ENCODE measurements at regions not wholly inside any gene's neighbourhood (a gene's known extent, or its start where the extent isn't known, plus 50 kb on each side); places are given as distances from the start of the nearest gene placed in this dataset.

DNA sequence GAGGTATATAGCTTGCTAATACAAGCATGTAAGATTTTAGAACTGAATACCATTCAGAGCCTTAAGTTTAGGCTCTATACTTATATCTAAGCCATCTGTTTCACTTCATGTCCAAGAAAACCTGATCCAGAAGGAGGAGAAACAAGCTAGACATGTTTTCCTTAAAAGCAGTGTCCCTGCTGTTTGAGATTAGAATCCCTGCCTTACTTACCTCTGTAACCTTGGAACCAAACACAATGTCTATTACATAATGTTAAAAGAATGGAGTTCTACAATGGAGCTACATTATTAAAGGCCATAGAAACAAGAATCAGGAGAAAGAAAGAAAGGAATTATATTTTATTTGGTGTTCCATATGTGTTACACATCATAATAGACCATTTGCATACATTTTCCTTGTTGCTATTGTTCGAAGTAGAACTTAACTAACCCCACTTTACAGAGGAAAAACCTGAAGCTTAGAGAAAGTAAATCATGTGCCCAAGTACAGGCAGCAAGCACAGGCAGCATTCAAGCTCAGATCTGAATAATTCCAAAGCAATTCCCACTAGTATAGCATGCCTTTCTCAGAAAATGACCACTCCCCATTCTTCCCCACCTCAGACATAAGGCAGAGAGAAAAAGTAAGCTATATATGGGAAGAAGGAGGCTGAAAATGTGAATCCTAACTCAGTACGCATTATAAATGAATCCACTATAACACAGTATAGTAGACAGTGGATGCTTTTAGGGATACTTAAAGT, 380.1 kb upstream of the SPAG17 start:
- TF ChIP-seq CAMTA2 (CRISPR knock-in tag; IDR thresholded peaks at IDR 0.05; ENCODE audit: borderline replicate concordance), result no peak
- no peak for TF ChIP-seq ZNF484 (CRISPR knock-in tag; IDR thresholded peaks at IDR 0.05; ENCODE audit: borderline replicate concordance, low read depth)
- TF ChIP-seq, protein P1, sequence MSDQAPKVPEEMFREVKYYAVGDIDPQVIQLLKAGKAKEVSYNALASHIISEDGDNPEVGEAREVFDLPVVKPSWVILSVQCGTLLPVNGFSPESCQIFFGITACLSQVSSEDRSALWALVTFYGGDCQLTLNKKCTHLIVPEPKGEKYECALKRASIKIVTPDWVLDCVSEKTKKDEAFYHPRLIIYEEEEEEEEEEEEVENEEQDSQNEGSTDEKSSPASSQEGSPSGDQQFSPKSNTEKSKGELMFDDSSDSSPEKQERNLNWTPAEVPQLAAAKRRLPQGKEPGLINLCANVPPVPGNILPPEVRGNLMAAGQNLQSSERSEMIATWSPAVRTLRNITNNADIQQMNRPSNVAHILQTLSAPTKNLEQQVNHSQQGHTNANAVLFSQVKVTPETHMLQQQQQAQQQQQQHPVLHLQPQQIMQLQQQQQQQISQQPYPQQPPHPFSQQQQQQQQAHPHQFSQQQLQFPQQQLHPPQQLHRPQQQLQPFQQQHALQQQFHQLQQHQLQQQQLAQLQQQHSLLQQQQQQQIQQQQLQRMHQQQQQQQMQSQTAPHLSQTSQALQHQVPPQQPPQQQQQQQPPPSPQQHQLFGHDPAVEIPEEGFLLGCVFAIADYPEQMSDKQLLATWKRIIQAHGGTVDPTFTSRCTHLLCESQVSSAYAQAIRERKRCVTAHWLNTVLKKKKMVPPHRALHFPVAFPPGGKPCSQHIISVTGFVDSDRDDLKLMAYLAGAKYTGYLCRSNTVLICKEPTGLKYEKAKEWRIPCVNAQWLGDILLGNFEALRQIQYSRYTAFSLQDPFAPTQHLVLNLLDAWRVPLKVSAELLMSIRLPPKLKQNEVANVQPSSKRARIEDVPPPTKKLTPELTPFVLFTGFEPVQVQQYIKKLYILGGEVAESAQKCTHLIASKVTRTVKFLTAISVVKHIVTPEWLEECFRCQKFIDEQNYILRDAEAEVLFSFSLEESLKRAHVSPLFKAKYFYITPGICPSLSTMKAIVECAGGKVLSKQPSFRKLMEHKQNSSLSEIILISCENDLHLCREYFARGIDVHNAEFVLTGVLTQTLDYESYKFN (CRISPR knock-in tag; conservative IDR thresholded peaks at IDR 0.05), result no peak
- no peak for TF ChIP-seq KAT8 (CRISPR knock-in tag; IDR thresholded peaks at IDR 0.05)
- no peak for TF ChIP-seq SAP130 (CRISPR knock-in tag; IDR thresholded peaks at IDR 0.05; ENCODE audit: low read depth)
- TF ChIP-seq PCBP2 (optimal IDR thresholded peaks at IDR 0.05; ENCODE audit: low read depth, low read length, poor library complexity, severe bottlenecking), result no peak
- ChIA-PET POLR2A (no interaction called here), CTCF (ENCODE audit: low intra/inter-chr PET ratio, low total read pairs) (no interaction called here)
- DNase-seq (ENCODE audit: low spot score), result no peak
- Histone ChIP-seq H3K4me1 (ENCODE audit: insufficient read depth, low read length) (no peaks in the 10 kb centered on the region), H3K27me3 (ENCODE audit: control insufficient read depth in 1 of 2, insufficient read depth in 2 of 2, low read length in 2 of 2) (no peaks in the 10 kb centered on the region), H3K4me3 (replicated peaks in 1 of 3; ENCODE audit: insufficient read depth in 1 of 3, low read depth in 2 of 3, low read length in 3 of 3) (no peak overlapping the region), H3K9ac (ENCODE audit: insufficient read depth, low read depth, low read length) (no peak overlapping the region), H3K4me2 (ENCODE audit: low read depth, low read length) (no peak overlapping the region), H3K36me3 (replicated peaks in 1 of 2; ENCODE audit: control insufficient read depth in 1 of 2, insufficient read depth in 2 of 2, low read length in 2 of 2) (no peaks in the 10 kb centered on the region), H4K20me1 (ENCODE audit: insufficient read depth, low read length) (no peaks in the 10 kb centered on the region), H2AFZ (ENCODE audit: low read length) (no peak overlapping the region), H3K27ac (ENCODE audit: extremely low read length, insufficient read depth, low read length) (no peak overlapping the region), H3K79me2 (ENCODE audit: insufficient read depth, low read length) (no peaks in the 10 kb centered on the region), H3K9me3 (ENCODE audit: low read length) (no peaks in the 10 kb centered on the region)
- intact Hi-C loops (cut with micrococcal nuclease; ENCODE audit: unreplicated experiment), result no loop called here
- no TSS peak for BruUV-seq (replicated peaks)
- 27% methylated on average over 2 of the region's 2 CpGs for WGBS (ENCODE audit: low lambda C conversion rate)
- in situ Hi-C loops (cut with HindIII; ENCODE audit: extremely low pct_ligation_motif_present, low pct_unique_long_range_greater_than_20kb), result loop anchor here (25.0 kb wide), 1 partner anchor 447 kb away; no protein-coding TSS in a partner anchor
- FAIRE-seq, result no peak
- no peak for ATAC-seq
